ENCODE measurements at regions not wholly inside any gene's neighbourhood (a gene's known extent, or its start where the extent isn't known, plus 50 kb on each side); places are given as distances from the start of the nearest gene placed in this dataset.

DNA sequence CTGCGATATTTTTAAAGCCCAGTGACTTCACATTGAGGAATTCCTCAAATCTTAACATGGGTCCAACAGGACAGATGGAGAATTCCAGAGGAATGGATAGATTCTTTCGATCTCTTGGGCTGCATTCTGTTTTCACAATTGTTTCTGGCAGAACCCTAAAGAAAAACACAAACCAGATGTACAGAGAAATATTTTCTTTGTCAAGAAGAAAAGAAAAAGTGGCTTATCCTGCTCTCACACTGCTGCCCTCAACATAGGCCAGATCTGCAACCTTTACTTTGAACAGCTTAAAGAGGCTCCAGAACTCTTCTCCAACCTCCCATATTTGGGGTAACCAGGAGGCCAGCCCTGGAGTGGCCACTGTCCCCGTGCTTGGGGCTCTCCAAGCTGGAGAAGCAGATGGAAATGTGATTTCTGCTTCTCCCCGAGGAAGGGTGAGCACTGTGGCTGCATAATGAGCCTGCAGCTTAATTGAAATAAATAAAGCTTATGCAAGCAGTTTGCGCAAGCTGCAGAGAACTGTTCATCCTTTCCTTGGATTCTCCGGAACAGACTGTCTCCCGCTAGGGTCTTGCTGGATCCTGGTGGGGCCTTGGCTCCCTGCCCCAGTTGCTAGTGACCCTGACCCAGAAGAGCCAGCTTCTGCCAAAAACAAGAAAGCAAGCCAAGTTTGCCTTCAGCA is 453.2 kb upstream of the PROK2 start:
- intact Hi-C loops (cut with micrococcal nuclease): no loop called here
- DNase-seq: no peak
- Histone ChIP-seq H4K20me1 (ENCODE audit: insufficient read depth, low read length) (no peaks in the 10 kb centered on the region), H3K4me2 (replicated peaks; ENCODE audit: extremely low read depth, low read length, poor library complexity, severe bottlenecking) (no peak overlapping the region), H3K9me3 (replicated peaks in 1 of 2; ENCODE audit: control insufficient read depth in 1 of 2, insufficient read depth in 1 of 2, low read length in 2 of 2) (no peaks in the 10 kb centered on the region), H3K36me3 (replicated peaks in 1 of 2; ENCODE audit: control insufficient read depth in 1 of 2, insufficient read depth in 2 of 2, low read length in 2 of 2) (no peaks in the 10 kb centered on the region), H3K4me1 (ENCODE audit: control insufficient read depth in 1 of 2, insufficient read depth in 2 of 2, low read length in 2 of 2) (no peaks in the 10 kb centered on the region), H2AFZ (ENCODE audit: insufficient read depth, low read depth, low read length, poor library complexity, severe bottlenecking) (no peak overlapping the region), H3K27ac (ENCODE audit: low read depth in 1 of 2, low read length in 2 of 2) (no peak overlapping the region), H3K9ac (ENCODE audit: insufficient read depth, low read length, poor library complexity, severe bottlenecking) (no peak overlapping the region), H3K27me3 (ENCODE audit: control insufficient read depth in 2 of 2, insufficient read depth in 2 of 2, low read length in 2 of 2) (no peaks in the 10 kb centered on the region), H3K79me2 (ENCODE audit: insufficient read depth, low read length) (no peaks in the 10 kb centered on the region), H3K4me3 (replicated peaks in 1 of 3; ENCODE audit: low read depth in 2 of 3, low read length in 3 of 3) (no peak overlapping the region)
- no peaks in the 10 kb centered on the region for H3K4me1 Mint-ChIP-seq
- no peak overlapping the region for H3K4me3 Mint-ChIP-seq
- peaks cover 1 to 9% (median 5%) of the 10 kb centered on the region in 3 donors for H3K27me3 Mint-ChIP-seq (ENCODE audit: low read depth in 3 of 3)
- H3K9me3 Mint-ChIP-seq: peaks cover 0 to 2% (median 0%) of the 10 kb centered on the region in 7 donors
- H3K36me3 Mint-ChIP-seq: no peaks in the 10 kb centered on the region
- no peak overlapping the region for H3K27ac Mint-ChIP-seq
- 65% methylated on average over 5 of the region's 7 CpGs for WGBS (ENCODE audit: insufficient coverage)
- TF ChIP-seq, protein P1, sequence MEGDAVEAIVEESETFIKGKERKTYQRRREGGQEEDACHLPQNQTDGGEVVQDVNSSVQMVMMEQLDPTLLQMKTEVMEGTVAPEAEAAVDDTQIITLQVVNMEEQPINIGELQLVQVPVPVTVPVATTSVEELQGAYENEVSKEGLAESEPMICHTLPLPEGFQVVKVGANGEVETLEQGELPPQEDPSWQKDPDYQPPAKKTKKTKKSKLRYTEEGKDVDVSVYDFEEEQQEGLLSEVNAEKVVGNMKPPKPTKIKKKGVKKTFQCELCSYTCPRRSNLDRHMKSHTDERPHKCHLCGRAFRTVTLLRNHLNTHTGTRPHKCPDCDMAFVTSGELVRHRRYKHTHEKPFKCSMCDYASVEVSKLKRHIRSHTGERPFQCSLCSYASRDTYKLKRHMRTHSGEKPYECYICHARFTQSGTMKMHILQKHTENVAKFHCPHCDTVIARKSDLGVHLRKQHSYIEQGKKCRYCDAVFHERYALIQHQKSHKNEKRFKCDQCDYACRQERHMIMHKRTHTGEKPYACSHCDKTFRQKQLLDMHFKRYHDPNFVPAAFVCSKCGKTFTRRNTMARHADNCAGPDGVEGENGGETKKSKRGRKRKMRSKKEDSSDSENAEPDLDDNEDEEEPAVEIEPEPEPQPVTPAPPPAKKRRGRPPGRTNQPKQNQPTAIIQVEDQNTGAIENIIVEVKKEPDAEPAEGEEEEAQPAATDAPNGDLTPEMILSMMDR (IDR thresholded peaks at IDR 0.05): no peak

DNA sequence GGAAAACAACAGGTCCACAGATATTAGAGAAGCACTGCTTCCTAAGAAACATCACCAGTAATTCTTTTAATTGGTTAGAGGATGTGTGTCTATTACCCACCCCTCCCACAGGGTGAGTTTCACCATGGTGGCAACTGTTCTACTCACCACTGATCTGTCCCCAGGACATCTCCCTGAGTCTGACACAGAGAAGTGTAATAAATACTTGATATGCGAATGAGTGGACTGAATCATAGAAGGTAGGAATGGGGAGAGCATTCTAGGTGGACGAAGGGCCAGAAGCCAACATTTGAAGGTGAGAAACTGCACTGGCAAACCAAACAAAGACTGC is 452.7 kb upstream of the PROK2 start:
- Histone ChIP-seq H3K4me2 (replicated peaks; ENCODE audit: extremely low read depth, low read length, poor library complexity, severe bottlenecking) (no peak overlapping the region), H2AFZ (ENCODE audit: insufficient read depth, low read depth, low read length, poor library complexity, severe bottlenecking) (no peak overlapping the region), H3K79me2 (ENCODE audit: insufficient read depth, low read length) (no peaks in the 10 kb centered on the region), H3K36me3 (replicated peaks in 1 of 2; ENCODE audit: control insufficient read depth in 1 of 2, insufficient read depth in 2 of 2, low read length in 2 of 2) (no peaks in the 10 kb centered on the region), H3K27me3 (ENCODE audit: control insufficient read depth in 2 of 2, insufficient read depth in 2 of 2, low read length in 2 of 2) (no peaks in the 10 kb centered on the region), H4K20me1 (ENCODE audit: insufficient read depth, low read length) (no peaks in the 10 kb centered on the region), H3K9ac (ENCODE audit: insufficient read depth, low read length, poor library complexity, severe bottlenecking) (no peak overlapping the region), H3K9me3 (replicated peaks in 1 of 2; ENCODE audit: control insufficient read depth in 1 of 2, insufficient read depth in 1 of 2, low read length in 2 of 2) (no peaks in the 10 kb centered on the region), H3K4me1 (ENCODE audit: control insufficient read depth in 1 of 2, insufficient read depth in 2 of 2, low read length in 2 of 2) (no peaks in the 10 kb centered on the region), H3K4me3 (replicated peaks in 1 of 3; ENCODE audit: low read depth in 2 of 3, low read length in 3 of 3) (no peak overlapping the region), H3K27ac (ENCODE audit: low read depth in 1 of 2, low read length in 2 of 2) (no peak overlapping the region)
- intact Hi-C loops (cut with micrococcal nuclease): no loop called here
- Mint-ChIP-seq H3K9me3 (peaks cover 0 to 2% (median 0%) of the 10 kb centered on the region in 7 donors), H3K4me1 (no peaks in the 10 kb centered on the region), H3K27ac (no peak overlapping the region), H3K27me3 (ENCODE audit: low read depth in 3 of 3) (peaks cover 1 to 6% (median 5%) of the 10 kb centered on the region in 3 donors), H3K36me3 (no peaks in the 10 kb centered on the region), H3K4me3 (no peak overlapping the region)
- TF ChIP-seq, protein P1 (IDR thresholded peaks at IDR 0.05): no peak
- DNase-seq: no peak
- 100% methylated on average over 1 of the region's 2 CpGs for WGBS (ENCODE audit: insufficient coverage)
